Kidney (tissue), 13 donors: ENCODE measurements at regions not wholly inside any gene's neighbourhood (a gene's known extent, or its start where the extent isn't known, plus 50 kb on each side); places are given as distances from the start of the nearest gene placed in this dataset.
"Not testable (repeated sequence)": the region's sequence is repeated elsewhere in the genome, so short reads cannot be mapped to it uniquely, and the experiment has no call there.

Experiments
- DNase-seq, 5 donors: peaks; one replicate each; pipeline ENCODE4 v3.0.0-alpha.2; 2013 to 2020
- FAIRE-seq: peaks from 2 replicates; lab custom pipeline; 2012; peaks lifted over from hg19 to GRCh38; lab: Jason Lieb, UNC
- H3K27ac ChIP-seq, 2 donors: one replicate each; pipeline ENCODE4 v1.7.0; 2013; ENCODE audit warnings: low read depth in 2 of 2, low read length in 2 of 2, inconsistent platforms in 1 of 2
- H3K27me3 ChIP-seq: one replicate; pipeline ENCODE4 v1.7.1; 2013; ENCODE audit warnings: low read length, inconsistent platforms; ENCODE audit not compliant: control insufficient read depth, insufficient read depth
- H3K36me3 ChIP-seq, 3 donors: one replicate each; pipeline versions ENCODE4 v1.7.0 to v1.7.1; 2013; ENCODE audit warnings: low read length in 3 of 3, control low read depth in 1 of 3, inconsistent platforms in 1 of 3; ENCODE audit not compliant: insufficient read depth in 3 of 3, control insufficient read depth in 2 of 3
- H3K4me1 ChIP-seq, 3 donors: one replicate each; pipeline versions ENCODE4 v1.7.0 to v1.7.1; 2013; ENCODE audit warnings: low read length in 3 of 3, inconsistent platforms in 1 of 3, low read depth in 1 of 3; ENCODE audit not compliant: control insufficient read depth in 2 of 3, insufficient read depth in 2 of 3
- H3K4me3 ChIP-seq, 3 donors: one replicate each; pipeline versions ENCODE4 v1.7.0 to v1.8.1; 2013; ENCODE audit warnings: low read length in 3 of 3, control low read depth in 1 of 3, inconsistent platforms in 1 of 3
- H3K9ac ChIP-seq, 3 donors: one replicate each; pipeline versions ENCODE4 v1.7.0 to v1.7.1; 2013; ENCODE audit warnings: low read length in 3 of 3, control low read depth in 1 of 3, inconsistent platforms in 1 of 3
- H3K9me3 ChIP-seq, 3 donors: one replicate each; pipeline versions ENCODE4 v1.7.0 to v1.7.1; 2013; ENCODE audit warnings: low read length in 3 of 3, control low read depth in 1 of 3, inconsistent platforms in 1 of 3; ENCODE audit not compliant: control insufficient read depth in 2 of 3, insufficient read depth in 1 of 3
- CTCF ChIP-seq: IDR thresholded peaks from 3 replicates; pipeline ENCODE4 v1.5.1; 2012; ENCODE audit warnings: mild to moderate bottlenecking, moderate library complexity, borderline replicate concordance; ENCODE audit not compliant: insufficient read depth; ENCODE audit errors: extremely low read depth
- intact Hi-C: fragments of 100-400 bp; cut with DNase I; formaldehyde crosslinking; loops from one replicate; pipeline ENCODE4 v1.11.1; 2022
- donor health status: control.
- donor health status: control.
- donor health status: control.
- donor health status: control.
- donor health status: control.
- donor health status: DM: yes; HTN: yes; CAD: no.
- donor health status: Normal renal cell carcinoma (clear cell type).

GRCh38 chr7:138247081-138247480, 170.8 kb downstream of the AKR1D1 start:
- TF ChIP-seq CTCF: no peak
- H3K9me3 ChIP-seq: peaks cover 0 to 5% (median 3%) of the 10 kb centered on the region in 3 donors
- H3K4me3 ChIP-seq: no peak overlapping the region
- FAIRE-seq (no peak), DNase-seq (no peak)
- no peaks in the 10 kb centered on the region for H3K27me3 ChIP-seq
- H3K4me1 ChIP-seq: no peaks in the 10 kb centered on the region
- no peak overlapping the region for H3K27ac ChIP-seq
- no peak overlapping the region for H3K9ac ChIP-seq
- intact Hi-C loops: no loop called here
- H3K36me3 ChIP-seq: no peaks in the 10 kb centered on the region

GRCh38 chr7:138247568-138248333, 171.5 kb downstream of the AKR1D1 start:
- Histone ChIP-seq H3K9me3 (peaks cover 0 to 5% (median 3%) of the 10 kb centered on the region in 3 donors), H3K9ac (no peak overlapping the region), H3K4me3 (no peak overlapping the region), H3K27ac (no peak overlapping the region), H3K27me3 (no peaks in the 10 kb centered on the region), H3K36me3 (no peaks in the 10 kb centered on the region), H3K4me1 (no peaks in the 10 kb centered on the region)
- TF ChIP-seq CTCF: no peak
- intact Hi-C loops: no loop called here
- DNase-seq (peak in 1 of 5 donors; percentile 25), FAIRE-seq (no peak)

GRCh38 chr7:138248609-138249008, 172.3 kb downstream of the AKR1D1 start:
- no peak overlapping the region for H3K4me3 ChIP-seq
- H3K27ac ChIP-seq: no peak overlapping the region
- H3K9me3 ChIP-seq: peaks cover 0 to 5% (median 3%) of the 10 kb centered on the region in 3 donors
- TF ChIP-seq CTCF: no peak
- H3K4me1 ChIP-seq: no peaks in the 10 kb centered on the region
- intact Hi-C loops: no loop called here
- H3K9ac ChIP-seq: no peak overlapping the region
- no peak for DNase-seq
- FAIRE-seq: no peak
- no peaks in the 10 kb centered on the region for H3K27me3 ChIP-seq
- H3K36me3 ChIP-seq: no peaks in the 10 kb centered on the region

GRCh38 chr7:138249975-138250374, 173.7 kb downstream of the AKR1D1 start:
- intact Hi-C loops: no loop called here
- FAIRE-seq: no peak

GRCh38 chr7:138252666-138253065, 176.4 kb downstream of the AKR1D1 start:
- H3K9me3 ChIP-seq, intact Hi-C loops, DNase-seq, H3K27me3 ChIP-seq, H3K36me3 ChIP-seq, H3K4me1 ChIP-seq, FAIRE-seq, H3K9ac ChIP-seq, H3K4me3 ChIP-seq, H3K27ac ChIP-seq: not testable (repeated sequence)

More at GRCh38 chr7:138249975-138250374, 173.7 kb downstream of the AKR1D1 start:
- no peaks in the 10 kb centered on the region for H3K36me3 ChIP-seq
- no peaks in the 10 kb centered on the region for H3K4me1 ChIP-seq
- no peak overlapping the region for H3K9ac ChIP-seq
- no peak overlapping the region for H3K4me3 ChIP-seq
- H3K27ac ChIP-seq: no peak overlapping the region
- DNase-seq: no peak
- no peaks in the 10 kb centered on the region for H3K27me3 ChIP-seq
- no peak for TF ChIP-seq CTCF
- H3K9me3 ChIP-seq: peaks cover 0 to 5% (median 3%) of the 10 kb centered on the region in 3 donors
